ENCODE measurements at regions not wholly inside any gene's neighbourhood (a gene's known extent, or its start where the extent isn't known, plus 50 kb on each side); places are given as distances from the start of the nearest gene placed in this dataset.
"Not testable (repeated sequence)": the region's sequence is repeated elsewhere in the genome, so short reads cannot be mapped to it uniquely, and the experiment has no call there.

DNA sequence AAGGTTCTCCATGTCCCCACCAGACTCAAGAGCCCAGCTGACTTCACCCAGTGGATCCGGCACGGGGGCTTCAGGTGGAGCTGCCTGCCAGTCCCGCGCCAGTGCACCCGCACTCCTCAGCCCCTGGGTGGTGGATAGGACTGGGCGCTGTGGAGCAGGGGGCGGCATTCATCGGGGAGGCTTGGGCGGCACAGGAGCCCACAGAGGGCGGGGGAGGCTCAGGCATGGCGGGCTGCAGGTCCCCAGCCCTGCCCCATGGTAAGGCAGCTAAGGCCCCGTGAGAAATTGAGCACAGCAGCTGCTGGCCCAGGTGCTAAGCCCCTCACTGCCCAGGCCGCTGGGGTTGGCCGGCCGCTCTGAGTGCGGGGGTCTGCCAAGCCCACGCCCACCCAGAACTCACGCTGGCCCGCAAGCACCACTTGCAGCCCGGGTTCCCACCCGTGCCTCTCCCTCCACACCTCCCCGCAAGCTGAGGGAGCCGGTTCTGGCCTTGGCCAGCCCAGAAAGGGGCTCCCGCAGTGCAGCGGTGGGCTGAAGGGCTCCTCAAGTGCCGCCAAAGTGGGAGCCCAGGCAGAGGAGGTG is 1737.7 kb downstream of the ARAP2 start:
- DNase-seq = not testable (repeated sequence)

DNA sequence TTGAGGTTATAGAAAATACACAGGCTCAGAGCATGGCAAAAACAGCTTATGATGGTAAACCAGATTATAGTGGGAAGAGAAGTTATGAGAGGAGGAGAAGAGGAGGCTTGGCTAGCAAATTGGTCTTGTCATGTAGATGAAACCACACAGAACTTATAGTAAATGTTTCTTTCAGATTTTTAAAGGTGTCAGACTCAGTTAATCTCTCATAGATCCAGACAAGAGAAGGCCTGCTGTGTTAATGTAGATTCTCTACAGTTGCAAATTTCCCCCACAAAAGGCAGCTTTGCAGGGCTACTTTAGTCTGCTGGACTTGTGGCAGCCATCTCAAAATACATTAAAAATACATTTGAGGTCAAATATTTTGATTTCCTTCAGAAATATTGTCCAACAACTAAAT is 1731.7 kb downstream of the ARAP2 start:
- DNase-seq = no peak

- no peak for DNase-seq
Observed at GRCh38 chr4:34516524-34516923, 1727.8 kb downstream of the ARAP2 start.

DNA sequence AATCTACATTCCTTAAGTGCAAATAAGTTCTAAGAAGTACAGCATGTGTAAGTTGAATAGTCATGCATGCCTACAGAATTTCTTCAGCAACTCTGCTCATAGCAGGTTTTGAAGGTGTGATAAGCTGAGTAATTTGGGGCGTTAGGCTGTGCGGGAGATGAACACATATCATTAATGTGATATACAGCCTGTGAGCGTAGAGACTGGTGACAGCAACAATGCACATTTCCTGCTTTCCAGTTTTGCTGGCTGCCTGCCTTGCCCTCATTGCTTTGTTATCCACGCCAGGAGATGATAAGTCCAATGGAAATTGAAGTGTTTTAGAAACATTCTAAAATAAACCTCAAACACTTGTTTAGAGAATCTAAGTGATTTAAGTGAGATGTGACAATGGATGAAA is 1709.4 kb downstream of the ARAP2 start:
- DNase-seq = no peak

DNA sequence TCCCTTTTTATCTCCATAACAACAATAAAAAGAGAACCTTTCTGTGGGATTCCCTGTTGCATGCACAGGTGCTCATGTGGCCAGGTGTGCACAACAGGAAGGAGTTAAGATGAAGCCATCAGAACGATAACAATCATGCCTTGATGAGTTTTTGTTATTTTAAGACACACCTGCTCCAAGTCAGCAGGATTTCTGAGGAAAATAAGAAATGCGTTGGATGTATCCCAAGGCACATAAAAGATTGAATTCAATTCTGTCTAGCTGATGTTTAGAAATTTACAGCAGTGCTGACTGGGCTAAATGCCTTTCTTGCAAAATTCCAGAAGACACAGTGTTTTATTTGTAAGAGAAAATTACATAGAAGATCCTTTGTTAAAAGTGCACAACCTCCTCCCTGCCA is 1678.2 kb downstream of the ARAP2 start:
- no peak for DNase-seq

DNA sequence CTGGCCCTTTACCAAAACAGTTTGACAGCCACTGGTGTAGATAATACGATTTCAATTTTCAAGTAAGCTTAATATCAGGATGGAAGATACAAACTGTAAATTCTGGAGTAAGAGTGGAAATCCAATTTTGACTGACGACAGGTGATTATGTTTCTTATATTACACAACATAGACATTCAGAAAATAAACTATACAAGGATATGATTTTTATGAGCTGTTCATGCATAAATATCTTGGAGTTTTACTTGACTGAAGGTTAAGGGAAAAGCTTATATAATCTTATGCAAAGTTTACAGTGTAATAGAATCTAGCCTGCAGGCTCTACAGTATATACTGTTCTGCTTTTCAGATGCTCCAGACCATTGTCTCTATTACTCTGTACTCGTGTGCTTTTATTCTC is 1672.3 kb downstream of the ARAP2 start:
- DNase-seq = no peak

DNA sequence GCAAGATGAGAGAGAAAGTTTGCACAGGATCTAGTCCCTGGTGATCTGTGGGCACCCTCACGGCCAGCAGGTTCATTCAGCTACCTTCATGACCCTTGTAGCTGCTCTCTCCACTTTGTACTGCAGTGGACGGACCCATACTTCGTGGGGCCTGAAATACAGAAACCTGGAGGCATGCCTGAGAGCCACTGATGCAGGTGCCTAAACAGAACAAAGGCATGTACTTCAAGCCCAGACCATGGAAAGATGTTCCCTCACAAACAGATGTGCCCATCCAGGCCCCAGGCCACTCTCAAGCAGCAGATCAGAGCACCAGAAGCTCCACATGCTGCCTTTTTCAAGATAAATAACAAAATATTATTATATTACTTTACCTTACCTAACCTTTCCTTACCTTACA is 1629.0 kb downstream of the ARAP2 start:
- DNase-seq = no peak

- no peak for DNase-seq
Observed at GRCh38 chr4:34619531-34620162, 1624.7 kb downstream of the ARAP2 start.

DNA sequence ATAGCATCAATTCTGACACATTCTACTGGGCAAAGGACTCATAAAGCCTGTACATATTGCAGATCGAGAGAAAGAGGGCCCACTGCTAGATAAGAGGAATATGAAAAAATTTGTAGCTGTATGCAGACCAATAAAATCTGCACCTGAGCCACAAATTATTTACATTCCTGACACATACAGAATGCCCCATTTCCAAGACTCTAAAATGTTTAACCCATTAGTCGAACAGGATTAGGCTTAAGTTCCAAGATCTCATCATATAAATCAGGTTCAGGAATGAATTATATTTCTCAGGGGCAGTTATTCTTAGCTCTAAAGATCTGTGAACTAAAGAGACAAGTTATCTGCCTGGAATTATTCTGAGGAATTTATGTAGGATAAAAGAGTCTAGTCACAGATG is 1615.8 kb downstream of the ARAP2 start:
- DNase-seq = no peak

GRCh38 chr4:34629451-34629850 is 1614.9 kb downstream of the ARAP2 start:
- no peak for DNase-seq

DNA sequence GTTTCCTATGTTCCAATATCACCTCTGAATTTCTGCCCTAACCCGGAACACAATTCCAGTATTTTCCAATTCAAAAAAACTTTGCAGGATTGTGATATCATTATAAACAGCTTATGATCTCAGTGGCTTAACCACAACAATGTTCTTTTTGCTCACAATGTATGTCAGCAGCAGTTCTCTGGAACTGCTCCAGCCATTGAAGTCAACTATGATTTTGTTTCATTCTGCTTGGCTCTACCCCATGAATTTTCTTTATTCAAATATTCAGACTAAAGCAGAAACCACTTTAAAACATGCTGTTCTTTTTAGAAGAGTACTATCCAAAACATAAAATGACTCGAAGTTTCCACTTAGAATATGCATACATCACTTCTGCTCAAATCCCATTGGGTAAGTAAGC is 1611.1 kb downstream of the ARAP2 start:
- no peak for DNase-seq

- DNase-seq = no peak
Observed at GRCh38 chr4:34636623-34637022, 1607.7 kb downstream of the ARAP2 start.

GRCh38 chr4:34643476-34643875 is 1600.8 kb downstream of the ARAP2 start:
- DNase-seq = no peak

DNA sequence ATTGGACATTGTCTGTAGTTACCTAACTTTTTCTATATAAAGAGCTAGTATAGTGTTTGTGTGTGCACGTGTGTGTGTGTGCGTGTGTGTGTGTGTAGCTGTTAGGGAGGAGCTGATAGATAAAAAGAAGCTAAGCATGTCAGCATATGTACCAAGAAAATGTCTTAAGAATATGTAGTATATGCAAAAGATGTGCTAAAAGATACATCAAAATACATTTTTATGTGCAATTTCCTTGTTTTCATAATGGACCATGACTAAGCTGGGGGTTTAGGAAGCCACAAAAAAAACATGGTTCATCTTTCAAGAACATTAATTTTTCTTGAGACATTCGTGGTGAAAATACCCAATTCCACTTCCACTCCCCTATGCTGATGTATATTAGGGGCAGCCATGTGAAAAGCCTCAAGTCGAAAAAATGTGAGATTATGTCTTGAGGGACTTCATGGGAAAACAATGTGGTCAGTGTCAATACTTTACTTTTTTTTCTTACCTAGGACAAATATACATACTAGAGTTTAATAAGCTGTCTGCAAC is 1599.7 kb downstream of the ARAP2 start:
- no peak for DNase-seq

DNA sequence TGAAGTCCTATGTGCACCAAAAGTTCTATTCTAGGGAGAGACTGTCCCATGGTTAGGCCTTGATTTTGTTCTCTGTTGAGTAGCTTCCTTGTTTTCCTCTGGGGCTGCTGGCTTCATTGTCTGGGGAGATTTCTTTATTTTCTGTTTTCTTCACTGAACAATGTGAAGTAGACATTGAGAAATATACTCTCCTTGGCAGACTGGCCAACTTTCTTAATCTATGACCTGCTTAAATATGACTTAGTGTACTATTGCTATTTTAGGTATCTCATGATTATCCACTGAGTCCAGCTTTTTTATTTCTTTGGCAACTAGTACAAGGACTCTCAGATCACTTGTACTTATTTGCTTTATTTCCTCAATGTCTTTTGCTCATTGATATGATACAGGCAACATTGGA is 1594.6 kb downstream of the ARAP2 start:
- DNase-seq = no peak

DNA sequence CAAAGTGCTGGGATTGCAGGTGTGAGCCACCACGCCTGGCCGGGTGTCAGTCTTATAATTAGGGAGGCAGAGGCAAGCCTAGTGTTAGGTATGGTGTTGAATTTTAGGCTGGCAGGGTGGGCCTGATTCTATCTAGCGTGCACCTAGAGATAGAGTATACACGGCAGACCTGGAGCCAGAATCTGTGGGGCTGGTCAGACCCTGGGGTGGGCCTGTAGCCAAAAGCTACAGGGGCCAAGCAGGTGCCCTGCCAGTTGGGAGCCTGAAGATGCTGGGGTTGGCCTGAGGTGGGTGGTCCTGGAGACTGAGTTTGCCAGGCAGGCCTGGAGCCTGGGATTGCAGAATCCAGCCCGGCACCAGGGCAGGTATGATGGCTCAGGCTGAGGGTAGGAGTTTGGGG is 1580.3 kb downstream of the ARAP2 start:
- DNase-seq = no peak

- DNase-seq = no peak
Observed at GRCh38 chr4:34676400-34676799, 1567.9 kb downstream of the ARAP2 start.

DNA sequence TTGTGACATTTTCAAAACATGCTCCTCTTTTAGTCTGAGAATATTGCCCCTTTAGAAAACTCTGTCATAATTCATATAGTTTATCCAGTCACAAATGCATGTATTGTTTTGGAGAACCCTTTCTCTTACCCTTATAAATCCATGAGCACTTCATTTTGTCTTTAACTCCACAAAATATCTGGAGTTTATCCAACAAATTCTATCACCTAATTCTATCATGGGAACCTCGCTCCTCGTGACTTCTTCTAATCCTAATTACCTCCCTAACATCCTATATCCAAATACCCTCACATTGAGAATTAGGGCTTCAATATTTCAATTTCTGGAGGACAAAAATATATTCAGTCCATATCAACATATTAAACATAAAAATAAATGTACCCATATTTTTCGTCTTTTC is 1565.9 kb downstream of the ARAP2 start:
- no peak for DNase-seq

DNA sequence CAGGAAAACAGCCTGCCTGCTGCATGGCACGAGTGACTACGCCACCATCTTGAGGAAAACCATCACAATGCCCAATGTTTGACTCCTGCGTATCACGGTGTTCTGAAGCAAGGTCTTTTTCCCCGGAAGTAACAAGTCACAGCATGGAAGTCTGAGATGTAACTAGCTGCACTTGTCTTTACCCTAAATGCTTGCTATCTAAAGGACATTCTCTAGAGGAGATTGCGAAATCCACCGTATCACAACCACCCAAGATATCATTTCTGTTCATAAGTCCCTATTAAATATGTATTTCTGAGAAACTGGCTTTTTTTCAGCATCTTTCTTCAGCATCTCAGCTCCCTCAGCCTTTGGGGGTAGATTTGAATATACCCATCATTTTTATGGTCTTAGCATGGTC is 1565.1 kb downstream of the ARAP2 start:
- DNase-seq = no peak

GRCh38 chr4:34709564-34709963 is 1534.8 kb downstream of the ARAP2 start:
- no peak for DNase-seq

DNA sequence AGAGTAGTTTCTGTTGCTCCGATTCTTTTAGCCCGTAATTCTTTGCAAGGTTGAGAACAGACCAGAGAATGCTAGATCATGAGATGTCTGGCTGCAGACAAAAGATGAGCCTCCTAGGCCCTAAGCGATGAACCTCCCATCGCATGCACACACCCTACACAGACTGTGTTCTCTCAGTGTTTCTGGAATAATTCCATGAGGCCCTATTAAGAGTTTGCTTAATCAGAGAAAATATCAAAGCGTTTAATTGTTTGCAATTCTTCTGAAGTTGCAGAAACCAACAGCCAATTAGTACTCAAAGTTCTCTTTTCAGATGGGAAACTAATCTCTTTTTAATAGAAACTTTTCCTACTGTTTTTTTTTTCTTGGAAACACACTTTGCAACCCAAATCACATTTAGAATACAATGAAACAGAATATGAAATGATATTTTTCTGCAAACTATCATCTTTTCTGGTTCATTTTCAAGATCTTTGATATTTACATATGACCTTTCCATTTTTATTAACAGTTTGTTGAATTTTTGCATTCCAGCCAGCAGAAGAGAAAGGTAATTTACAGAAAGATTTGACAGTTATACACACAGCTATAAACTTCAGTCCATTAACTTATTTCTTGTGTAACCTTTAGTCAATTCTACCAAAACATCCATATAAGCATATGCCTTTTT is 1525.6 kb downstream of the ARAP2 start:
- no peak for DNase-seq

- peak; percentile 28 for DNase-seq
Observed at GRCh38 chr4:34720571-34720970, 1523.7 kb downstream of the ARAP2 start.

DNA sequence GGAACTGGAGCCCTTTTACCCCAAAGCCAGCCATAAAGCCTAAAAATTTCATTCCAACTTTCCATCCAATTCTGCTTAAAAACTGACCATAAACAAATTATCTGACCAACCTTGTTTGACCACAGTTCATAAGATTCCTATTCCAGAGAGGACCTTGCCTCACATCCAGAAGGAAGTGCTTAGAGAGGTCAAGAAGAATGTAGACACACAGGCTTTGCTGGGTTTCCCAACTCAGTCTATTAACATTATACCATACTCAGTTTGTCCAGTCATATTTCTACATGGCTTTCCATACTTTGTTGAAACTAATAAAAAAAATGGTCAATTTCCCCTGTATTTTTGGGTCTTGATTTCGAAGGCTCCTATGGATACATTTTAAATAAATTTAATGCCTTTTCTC is 1522.5 kb downstream of the ARAP2 start:
- DNase-seq = no peak

DNA sequence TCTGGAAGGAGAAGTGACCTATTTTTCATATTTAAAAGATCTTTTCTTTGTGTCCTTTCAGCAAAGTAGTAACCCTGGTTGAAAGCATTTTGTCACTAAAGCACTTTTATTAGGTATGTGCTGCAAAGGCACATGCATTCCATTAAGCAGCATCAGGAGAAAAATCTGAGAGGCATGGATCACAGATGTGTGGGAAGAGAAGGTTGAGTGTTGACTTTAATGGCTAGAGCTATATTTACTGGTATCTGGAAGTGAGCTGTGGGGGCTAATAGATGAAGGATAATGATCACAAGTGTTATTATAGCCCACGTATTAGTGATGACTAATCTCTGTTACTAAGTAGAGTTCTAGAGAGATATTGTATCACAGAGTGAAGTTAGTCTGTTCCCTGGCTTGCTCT is 1520.7 kb downstream of the ARAP2 start:
- DNase-seq = no peak
